ENCODE measurements at regions not wholly inside any gene's neighbourhood (a gene's known extent, or its start where the extent isn't known, plus 50 kb on each side); places are given as distances from the start of the nearest gene placed in this dataset.

DNA sequence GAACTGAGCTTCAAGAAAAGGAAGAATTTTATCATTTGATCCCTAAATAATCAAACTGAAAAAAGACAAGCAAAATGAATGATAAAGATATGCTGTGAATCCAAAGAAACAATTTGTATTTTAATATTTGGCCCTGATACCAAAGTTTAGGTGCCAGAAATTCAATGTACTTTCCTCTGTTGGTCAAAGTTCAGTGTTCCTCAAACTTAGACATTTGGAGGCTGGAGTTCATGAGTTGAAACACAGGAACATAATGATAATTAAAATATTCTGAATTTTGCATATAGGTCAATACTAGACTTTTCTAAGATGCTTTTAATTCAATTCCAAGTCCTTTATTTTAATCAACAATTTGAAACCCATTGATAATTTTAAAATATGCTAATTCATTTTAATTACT, 1007.7 kb upstream of the ATXN7L3B start:
- TF ChIP-seq, protein P1, sequence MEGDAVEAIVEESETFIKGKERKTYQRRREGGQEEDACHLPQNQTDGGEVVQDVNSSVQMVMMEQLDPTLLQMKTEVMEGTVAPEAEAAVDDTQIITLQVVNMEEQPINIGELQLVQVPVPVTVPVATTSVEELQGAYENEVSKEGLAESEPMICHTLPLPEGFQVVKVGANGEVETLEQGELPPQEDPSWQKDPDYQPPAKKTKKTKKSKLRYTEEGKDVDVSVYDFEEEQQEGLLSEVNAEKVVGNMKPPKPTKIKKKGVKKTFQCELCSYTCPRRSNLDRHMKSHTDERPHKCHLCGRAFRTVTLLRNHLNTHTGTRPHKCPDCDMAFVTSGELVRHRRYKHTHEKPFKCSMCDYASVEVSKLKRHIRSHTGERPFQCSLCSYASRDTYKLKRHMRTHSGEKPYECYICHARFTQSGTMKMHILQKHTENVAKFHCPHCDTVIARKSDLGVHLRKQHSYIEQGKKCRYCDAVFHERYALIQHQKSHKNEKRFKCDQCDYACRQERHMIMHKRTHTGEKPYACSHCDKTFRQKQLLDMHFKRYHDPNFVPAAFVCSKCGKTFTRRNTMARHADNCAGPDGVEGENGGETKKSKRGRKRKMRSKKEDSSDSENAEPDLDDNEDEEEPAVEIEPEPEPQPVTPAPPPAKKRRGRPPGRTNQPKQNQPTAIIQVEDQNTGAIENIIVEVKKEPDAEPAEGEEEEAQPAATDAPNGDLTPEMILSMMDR (IDR thresholded peaks at IDR 0.05): no peak
- no peak for TF ChIP-seq POLR2AphosphoS5 (IDR thresholded peaks at IDR 0.05)
